ENCODE measurements at regions not wholly inside any gene's neighbourhood (a gene's known extent, or its start where the extent isn't known, plus 50 kb on each side); places are given as distances from the start of the nearest gene placed in this dataset.

DNA sequence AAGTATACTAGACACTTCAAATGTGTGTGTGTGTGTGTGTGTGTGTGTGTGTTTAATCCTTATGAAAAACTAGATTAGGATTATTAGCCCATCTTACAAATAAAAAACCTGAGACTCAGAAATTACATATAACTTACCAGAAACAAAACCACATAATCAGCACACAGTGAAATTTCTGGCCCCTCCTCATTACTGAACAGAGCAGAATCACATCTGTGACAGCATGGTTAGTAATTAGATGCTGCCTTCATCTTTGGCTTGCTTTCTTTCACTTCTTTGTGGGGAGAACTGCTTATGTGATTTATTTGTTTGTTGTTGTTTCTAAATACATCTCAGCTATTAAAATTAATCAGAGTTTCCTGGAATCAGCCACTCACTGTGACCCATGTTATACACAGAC is 267.1 kb downstream of the TENT5A start:
- DNase-seq (ENCODE audit: low read depth): no peak
- no peak for TF ChIP-seq CTCF (IDR thresholded peaks at IDR 0.05; ENCODE audit: low read depth, low read length, missing control alignments)
- H3K4me3 ChIP-seq (ENCODE audit: low read depth, low read length): no peak overlapping the region

DNA sequence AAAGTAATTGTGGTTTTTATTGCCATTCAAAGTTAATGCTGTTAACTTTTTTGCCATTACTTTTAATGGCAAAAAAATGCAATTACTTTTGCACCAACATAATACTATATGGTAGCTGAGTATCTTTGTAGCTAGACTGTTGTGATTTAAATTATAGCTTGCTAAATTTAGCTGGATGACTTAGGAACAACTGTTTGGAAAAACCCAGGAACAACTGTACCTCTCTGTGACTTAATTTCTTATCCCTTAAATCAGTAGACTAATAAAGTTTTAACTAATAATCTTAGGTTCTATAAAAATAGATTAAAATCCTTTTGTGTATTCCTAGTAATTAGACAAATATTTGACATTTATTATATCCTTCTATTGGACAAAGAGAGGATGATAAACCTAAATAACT is 268.2 kb downstream of the TENT5A start:
- TF ChIP-seq CTCF (IDR thresholded peaks at IDR 0.05; ENCODE audit: low read depth, low read length, missing control alignments): no peak
- DNase-seq (ENCODE audit: low read depth): no peak
- no peak overlapping the region for H3K4me3 ChIP-seq (ENCODE audit: low read depth, low read length)

- DNase-seq (ENCODE audit: low read depth): no peak
- H3K4me3 ChIP-seq (ENCODE audit: low read depth, low read length): no peak overlapping the region
- TF ChIP-seq CTCF (IDR thresholded peaks at IDR 0.05; ENCODE audit: low read depth, low read length, missing control alignments): no peak
Measured at GRCh38 chr6:81480139-81480538, 272.3 kb downstream of the TENT5A start.

GRCh38 chr6:81476881-81477280 is 275.6 kb downstream of the TENT5A start:
- TF ChIP-seq CTCF (IDR thresholded peaks at IDR 0.05; ENCODE audit: low read depth, low read length, missing control alignments): no peak
- DNase-seq (ENCODE audit: low read depth): no peak
- H3K4me3 ChIP-seq (ENCODE audit: low read depth, low read length): no peak overlapping the region

GRCh38 chr6:81475646-81476045 is 276.8 kb downstream of the TENT5A start:
- TF ChIP-seq CTCF (IDR thresholded peaks at IDR 0.05; ENCODE audit: low read depth, low read length, missing control alignments): no peak
- H3K4me3 ChIP-seq (ENCODE audit: low read depth, low read length): no peak overlapping the region
- DNase-seq (ENCODE audit: low read depth): no peak

GRCh38 chr6:81465859-81466258 is 286.6 kb downstream of the TENT5A start:
- H3K4me3 ChIP-seq (ENCODE audit: low read depth, low read length): no peak overlapping the region

More at GRCh38 chr6:81465859-81466258, 286.6 kb downstream of the TENT5A start:
- TF ChIP-seq CTCF (IDR thresholded peaks at IDR 0.05; ENCODE audit: low read depth, low read length, missing control alignments): no peak
- DNase-seq (ENCODE audit: low read depth): no peak

Measured in GM12864 (cell line).